PC-9 (cell line): ENCODE measurements at regions not wholly inside any gene's neighbourhood (a gene's known extent, or its start where the extent isn't known, plus 50 kb on each side); places are given as distances from the start of the nearest gene placed in this dataset.

Experiments used
- BruUV-seq: library from RNA; stranded (reverse); fragments of 400-500 nt; replicated peaks from 2 replicates; lab custom pipeline; 2021; lab: Mats Ljungman, UMichigan
- CTCF ChIA-PET: fragments of 300-600 bp; sonication (Branson Sonifier 250); formaldehyde crosslinking; loops from one replicate; lab custom pipeline; 2022; ENCODE audit warnings: antibody characterized with exemption; lab: Charles Lee
- POLR2A ChIA-PET: fragments of 300-600 bp; sonication (Branson Sonifier 250); formaldehyde crosslinking; loops from one replicate; lab custom pipeline; 2022; ENCODE audit warnings: antibody characterized with exemption; ENCODE audit not compliant: unreplicated experiment; lab: Charles Lee
- DNase-seq, 2 experiments: peaks; one replicate each; pipeline versions ENCODE4 v3.0.0 to v3.0.0-alpha.2; 2015 to 2022; ENCODE audit warnings: mixed read lengths in 1 of 2
- H2AFZ ChIP-seq: fragments of 200-600 bp; sonication (generic); 2 replicates; pipeline ENCODE4 v1.8.1; 2017; ENCODE audit warnings: antibody characterized with exemption
- H3F3A ChIP-seq: fragments of 200-600 bp; sonication (generic); 2 replicates; pipeline ENCODE4 v1.8.1; 2017; ENCODE audit warnings: antibody characterized with exemption, mild to moderate bottlenecking, low read depth; ENCODE audit not compliant: insufficient read depth
- H3K27ac ChIP-seq: fragments of 200-600 bp; sonication (generic); 2 replicates; pipeline ENCODE4 v1.6.1; 2016; ENCODE audit warnings: mixed run types
- H3K27me3 ChIP-seq: fragments of 200-600 bp; sonication (generic); 2 replicates; pipeline ENCODE4 v1.6.1; 2016; ENCODE audit warnings: low read depth, mixed run types; ENCODE audit not compliant: insufficient read depth
- H3K36me3 ChIP-seq: fragments of 200-600 bp; sonication (generic); 2 replicates; pipeline ENCODE4 v1.6.1; 2016; ENCODE audit warnings: low read depth, mixed run types
- H3K4me1 ChIP-seq: fragments of 200-600 bp; sonication (generic); replicated peaks from 2 replicates; pipeline ENCODE4 v1.6.1; 2016; ENCODE audit warnings: mixed run types; ENCODE audit not compliant: insufficient read depth
- H3K4me2 ChIP-seq: fragments of 200-600 bp; sonication (generic); 2 replicates; pipeline ENCODE4 v1.6.1; 2017; ENCODE audit warnings: mixed run types
- H3K4me3 ChIP-seq: fragments of 200-600 bp; sonication (generic); 2 replicates; pipeline ENCODE4 v1.6.1; 2016; ENCODE audit warnings: mixed run types
- H3K79me2 ChIP-seq: fragments of 200-600 bp; sonication (generic); 2 replicates; pipeline ENCODE4 v1.6.1; 2017; ENCODE audit warnings: low read depth, mixed run types
- H3K9me2 ChIP-seq: fragments of 200-600 bp; sonication (generic); 2 replicates; pipeline ENCODE4 v1.8.1; 2017; ENCODE audit warnings: mild to moderate bottlenecking; ENCODE audit not compliant: insufficient read depth
- H3K9me3 ChIP-seq: fragments of 200-600 bp; sonication (generic); 2 replicates; pipeline ENCODE4 v1.8.1; 2016; ENCODE audit warnings: low read depth; ENCODE audit not compliant: insufficient read depth
- H4K20me1 ChIP-seq: fragments of 200-600 bp; sonication (generic); 2 replicates; pipeline ENCODE4 v1.8.1; 2017; ENCODE audit not compliant: insufficient read depth
- CTCF ChIP-seq: fragments of 200-600 bp; sonication (generic); conservative IDR thresholded peaks from 2 replicates; pipeline ENCODE4 v1.6.1; 2017; ENCODE audit warnings: mixed run types, antibody characterized with exemption, mild to moderate bottlenecking, moderate library complexity
- EZH2 ChIP-seq: fragments of 200-600 bp; sonication (generic); IDR thresholded peaks from 2 replicates; pipeline ENCODE4 v1.8.0; 2017; ENCODE audit warnings: antibody characterized with exemption, low read depth
- intact Hi-C: fragments of 100-400 bp; cut with micrococcal nuclease; formaldehyde crosslinking; loops from one replicate; pipeline ENCODE4 v1.10.0; 2022; ENCODE audit not compliant: unreplicated experiment

GRCh38 chr21:41668686-41669532 is 97.9 kb downstream of the RIPK4 start:
- TF ChIP-seq EZH2: no peak
- TF ChIP-seq CTCF: no peak
- Histone ChIP-seq H3K9me2 (no peaks in the 10 kb centered on the region), H3K9me3 (no peaks in the 10 kb centered on the region), H3K27ac (no peak overlapping the region), H3K4me3 (no peak overlapping the region), H2AFZ (no peak overlapping the region), H4K20me1 (no peaks in the 10 kb centered on the region), H3K79me2 (no peaks in the 10 kb centered on the region), H3K4me2 (no peak overlapping the region), H3F3A (peaks cover 4% of the 10 kb centered on the region; the same call in 1 of the 2 replicates), H3K36me3 (no peaks in the 10 kb centered on the region), H3K4me1 (peaks cover 29% of the 10 kb centered on the region), H3K27me3 (no peaks in the 10 kb centered on the region)
- POLR2A ChIA-PET: no interaction called here
- no peak for DNase-seq
- no TSS peak for BruUV-seq
- CTCF ChIA-PET: no interaction called here
- intact Hi-C loops: no loop called here

- no peak for DNase-seq
- POLR2A ChIA-PET: no interaction called here
- Histone ChIP-seq H3K27ac (no peak overlapping the region), H3K4me2 (no peak overlapping the region), H3K36me3 (no peaks in the 10 kb centered on the region), H3F3A (peaks cover 4% of the 10 kb centered on the region; the same call in 1 of the 2 replicates), H4K20me1 (no peaks in the 10 kb centered on the region), H3K27me3 (no peaks in the 10 kb centered on the region), H3K9me2 (no peaks in the 10 kb centered on the region), H3K4me1 (peaks cover 37% of the 10 kb centered on the region), H2AFZ (no peak overlapping the region), H3K79me2 (no peaks in the 10 kb centered on the region), H3K9me3 (no peaks in the 10 kb centered on the region), H3K4me3 (no peak overlapping the region)
- TF ChIP-seq CTCF: no peak
- TF ChIP-seq EZH2: no peak
- intact Hi-C loops: no loop called here
- CTCF ChIA-PET: no interaction called here
- BruUV-seq: no TSS peak
Observed at GRCh38 chr21:41668051-41668541, 98.8 kb downstream of the RIPK4 start.

GRCh38 chr21:41667136-41667535 is 99.7 kb downstream of the RIPK4 start:
- peaks cover 45% of the 10 kb centered on the region for H3K4me1 ChIP-seq
- no peak overlapping the region for H2AFZ ChIP-seq
- ChIA-PET POLR2A (no interaction called here), CTCF (no interaction called here)
- no peaks in the 10 kb centered on the region for H3K9me2 ChIP-seq
- intact Hi-C loops: no loop called here
- no peaks in the 10 kb centered on the region for H3K27me3 ChIP-seq
- TF ChIP-seq EZH2: no peak
- TF ChIP-seq CTCF: no peak
- peaks cover 4% of the 10 kb centered on the region; the same call in 1 of the 2 replicates for H3F3A ChIP-seq
- BruUV-seq: no TSS peak
- H3K36me3 ChIP-seq: no peaks in the 10 kb centered on the region
- H3K4me3 ChIP-seq: no peak overlapping the region
- H3K27ac ChIP-seq: no peak overlapping the region
- no peaks in the 10 kb centered on the region for H3K79me2 ChIP-seq
- no peak for DNase-seq
- no peaks in the 10 kb centered on the region for H3K9me3 ChIP-seq
- H4K20me1 ChIP-seq: no peaks in the 10 kb centered on the region
- no peak overlapping the region for H3K4me2 ChIP-seq
